ENCODE measurements at regions not wholly inside any gene's neighbourhood (a gene's known extent, or its start where the extent isn't known, plus 50 kb on each side); places are given as distances from the start of the nearest gene placed in this dataset.
A peak's percentile ranks its signal among the peaks of the same experiment; 100 is the strongest.

GRCh38 chr5:125331987-125332598, 585.7 kb upstream of the ZNF608 start:
- no peaks in the 10 kb centered on the region for H3K36me3 ChIP-seq (ENCODE audit: control insufficient read depth, insufficient read depth, low read length)
- no peak overlapping the region for H3K27ac ChIP-seq (ENCODE audit: low read depth, low read length)
- no peak overlapping the region for H3K4me3 ChIP-seq (ENCODE audit: low read depth, low read length)
- H3K9ac ChIP-seq (ENCODE audit: low read length), result no peak overlapping the region
- H3K9me3 ChIP-seq (ENCODE audit: control insufficient read depth, insufficient read depth, low read depth, low read length), result no peaks in the 10 kb centered on the region
- H3K4me1 ChIP-seq (ENCODE audit: control insufficient read depth, insufficient read depth, low read length), result peaks cover 16% of the 10 kb centered on the region
- no peaks in the 10 kb centered on the region for H3K27me3 ChIP-seq (ENCODE audit: control insufficient read depth, insufficient read depth, low read length)

GRCh38 chr5:125333416-125333815, 587.0 kb upstream of the ZNF608 start:
- Histone ChIP-seq H3K4me3 (ENCODE audit: low read depth, low read length) (no peak overlapping the region), H3K27ac (ENCODE audit: low read depth, low read length) (no peak overlapping the region), H3K9ac (ENCODE audit: low read length) (no peak overlapping the region), H3K27me3 (ENCODE audit: control insufficient read depth, insufficient read depth, low read length) (no peaks in the 10 kb centered on the region), H3K4me1 (ENCODE audit: control insufficient read depth, insufficient read depth, low read length) (peaks cover 20% of the 10 kb centered on the region), H3K9me3 (ENCODE audit: control insufficient read depth, insufficient read depth, low read depth, low read length) (no peaks in the 10 kb centered on the region), H3K36me3 (ENCODE audit: control insufficient read depth, insufficient read depth, low read length) (no peaks in the 10 kb centered on the region)

- Histone ChIP-seq H3K9ac (ENCODE audit: low read length) (no peak overlapping the region), H3K27ac (ENCODE audit: low read depth, low read length) (no peak overlapping the region), H3K27me3 (ENCODE audit: control insufficient read depth, insufficient read depth, low read length) (no peaks in the 10 kb centered on the region), H3K4me3 (ENCODE audit: low read depth, low read length) (no peak overlapping the region), H3K36me3 (ENCODE audit: control insufficient read depth, insufficient read depth, low read length) (no peaks in the 10 kb centered on the region), H3K9me3 (ENCODE audit: control insufficient read depth, insufficient read depth, low read depth, low read length) (no peaks in the 10 kb centered on the region), H3K4me1 (ENCODE audit: control insufficient read depth, insufficient read depth, low read length) (peaks cover 16% of the 10 kb centered on the region)
Measured at GRCh38 chr5:125336401-125336800, 590.0 kb upstream of the ZNF608 start.

GRCh38 chr5:125337294-125337693, 590.9 kb upstream of the ZNF608 start:
- no peak overlapping the region for H3K9ac ChIP-seq (ENCODE audit: low read length)
- H3K4me3 ChIP-seq (ENCODE audit: low read depth, low read length), result no peak overlapping the region

GRCh38 chr5:125338440-125339174, 592.2 kb upstream of the ZNF608 start:
- no peaks in the 10 kb centered on the region for H3K36me3 ChIP-seq (ENCODE audit: control insufficient read depth, insufficient read depth, low read length)
- peaks cover 12% of the 10 kb centered on the region for H3K4me1 ChIP-seq (ENCODE audit: control insufficient read depth, insufficient read depth, low read length)
- H3K9me3 ChIP-seq (ENCODE audit: control insufficient read depth, insufficient read depth, low read depth, low read length), result 0 out of 2 replicates have a peak, but pooled peaks cover 1% of the 10 kb centered on the region
- H3K9ac ChIP-seq (ENCODE audit: low read length), result no peak overlapping the region
- H3K4me3 ChIP-seq (ENCODE audit: low read depth, low read length), result no peak overlapping the region
- H3K27me3 ChIP-seq (ENCODE audit: control insufficient read depth, insufficient read depth, low read length), result no peaks in the 10 kb centered on the region
- H3K27ac ChIP-seq (ENCODE audit: low read depth, low read length), result no peak overlapping the region

More at GRCh38 chr5:125337294-125337693, 590.9 kb upstream of the ZNF608 start:
- no peaks in the 10 kb centered on the region for H3K9me3 ChIP-seq (ENCODE audit: control insufficient read depth, insufficient read depth, low read depth, low read length)
- no peak overlapping the region for H3K27ac ChIP-seq (ENCODE audit: low read depth, low read length)
- H3K4me1 ChIP-seq (ENCODE audit: control insufficient read depth, insufficient read depth, low read length), result peaks cover 12% of the 10 kb centered on the region
- H3K36me3 ChIP-seq (ENCODE audit: control insufficient read depth, insufficient read depth, low read length), result no peaks in the 10 kb centered on the region
- no peaks in the 10 kb centered on the region for H3K27me3 ChIP-seq (ENCODE audit: control insufficient read depth, insufficient read depth, low read length)

- Histone ChIP-seq H3K36me3 (ENCODE audit: control insufficient read depth, insufficient read depth, low read length) (no peaks in the 10 kb centered on the region), H3K9me3 (ENCODE audit: control insufficient read depth, insufficient read depth, low read depth, low read length) (0 out of 2 replicates have a peak, but pooled peaks cover 6% of the 10 kb centered on the region), H3K27ac (ENCODE audit: low read depth, low read length) (no peak overlapping the region), H3K9ac (ENCODE audit: low read length) (no peak overlapping the region), H3K27me3 (ENCODE audit: control insufficient read depth, insufficient read depth, low read length) (no peaks in the 10 kb centered on the region), H3K4me3 (ENCODE audit: low read depth, low read length) (no peak overlapping the region), H3K4me1 (ENCODE audit: control insufficient read depth, insufficient read depth, low read length) (peaks cover 16% of the 10 kb centered on the region)
Measured at GRCh38 chr5:125341436-125341835, 595.0 kb upstream of the ZNF608 start.

- 0 out of 2 replicates have a peak, but pooled peaks cover 6% of the 10 kb centered on the region for H3K9me3 ChIP-seq (ENCODE audit: control insufficient read depth, insufficient read depth, low read depth, low read length)
- no peak overlapping the region for H3K27ac ChIP-seq (ENCODE audit: low read depth, low read length)
- H3K4me3 ChIP-seq (ENCODE audit: low read depth, low read length), result no peak overlapping the region
- H3K36me3 ChIP-seq (ENCODE audit: control insufficient read depth, insufficient read depth, low read length), result no peaks in the 10 kb centered on the region
- H3K9ac ChIP-seq (ENCODE audit: low read length), result no peak overlapping the region
- peaks cover 9% of the 10 kb centered on the region for H3K4me1 ChIP-seq (ENCODE audit: control insufficient read depth, insufficient read depth, low read length)
- H3K27me3 ChIP-seq (ENCODE audit: control insufficient read depth, insufficient read depth, low read length), result no peaks in the 10 kb centered on the region
Measured at GRCh38 chr5:125343015-125343414, 596.6 kb upstream of the ZNF608 start.

- Histone ChIP-seq H3K9me3 (ENCODE audit: control insufficient read depth, insufficient read depth, low read depth, low read length) (0 out of 2 replicates have a peak, but pooled peaks cover 6% of the 10 kb centered on the region), H3K4me3 (ENCODE audit: low read depth, low read length) (no peak overlapping the region), H3K27me3 (ENCODE audit: control insufficient read depth, insufficient read depth, low read length) (no peaks in the 10 kb centered on the region), H3K36me3 (ENCODE audit: control insufficient read depth, insufficient read depth, low read length) (no peaks in the 10 kb centered on the region), H3K9ac (ENCODE audit: low read length) (no peak overlapping the region), H3K27ac (ENCODE audit: low read depth, low read length) (no peak overlapping the region), H3K4me1 (ENCODE audit: control insufficient read depth, insufficient read depth, low read length) (peaks cover 27% of the 10 kb centered on the region)
Measured at GRCh38 chr5:125346316-125346715, 599.9 kb upstream of the ZNF608 start.

- peaks cover 27% of the 10 kb centered on the region for H3K4me1 ChIP-seq (ENCODE audit: control insufficient read depth, insufficient read depth, low read length)
- 0 out of 2 replicates have a peak overlapping the region, but pooled peaks have one; percentile 12 for H3K4me3 ChIP-seq (ENCODE audit: low read depth, low read length)
- H3K9ac ChIP-seq (ENCODE audit: low read length), result no peak overlapping the region
- no peak overlapping the region for H3K27ac ChIP-seq (ENCODE audit: low read depth, low read length)
- H3K36me3 ChIP-seq (ENCODE audit: control insufficient read depth, insufficient read depth, low read length), result no peaks in the 10 kb centered on the region
- H3K27me3 ChIP-seq (ENCODE audit: control insufficient read depth, insufficient read depth, low read length), result no peaks in the 10 kb centered on the region
- H3K9me3 ChIP-seq (ENCODE audit: control insufficient read depth, insufficient read depth, low read depth, low read length), result 0 out of 2 replicates have a peak, but pooled peaks cover 6% of the 10 kb centered on the region
Measured at GRCh38 chr5:125348221-125348692, 601.8 kb upstream of the ZNF608 start.

- Histone ChIP-seq H3K4me1 (ENCODE audit: control insufficient read depth, insufficient read depth, low read length) (peaks cover 27% of the 10 kb centered on the region), H3K9ac (ENCODE audit: low read length) (no peak overlapping the region), H3K27me3 (ENCODE audit: control insufficient read depth, insufficient read depth, low read length) (no peaks in the 10 kb centered on the region), H3K36me3 (ENCODE audit: control insufficient read depth, insufficient read depth, low read length) (no peaks in the 10 kb centered on the region), H3K27ac (ENCODE audit: low read depth, low read length) (no peak overlapping the region), H3K9me3 (ENCODE audit: control insufficient read depth, insufficient read depth, low read depth, low read length) (no peaks in the 10 kb centered on the region), H3K4me3 (ENCODE audit: low read depth, low read length) (0 out of 2 replicates have a peak overlapping the region, but pooled peaks have one; percentile 12)
Measured at GRCh38 chr5:125348936-125349831, 602.7 kb upstream of the ZNF608 start.

Measured in HUES6 (cell line).